DOHH2 (cell line): ENCODE measurements at regions not wholly inside any gene's neighbourhood (a gene's known extent, or its start where the extent isn't known, plus 50 kb on each side); places are given as distances from the start of the nearest gene placed in this dataset.

ENCODE experiments used
- CTCF ChIP-seq: fragments of 200-600 bp; sonication (generic); IDR thresholded peaks from one replicate; pipeline ENCODE4 v1.5.1; 2014; ENCODE audit warnings: antibody characterized with exemption, mild to moderate bottlenecking, low read depth, low read length; ENCODE audit not compliant: poor library complexity, severe bottlenecking
- EZH2phosphoT487 ChIP-seq: fragments of 200-600 bp; sonication (generic); IDR thresholded peaks from 2 replicates; pipeline ENCODE4 v1.6.1; 2017; ENCODE audit warnings: borderline replicate concordance, mild to moderate bottlenecking, antibody characterized with exemption, low read length, moderate library complexity, mixed read lengths

GRCh38 chr7:17085186-17085585 is 203.4 kb upstream of the AGR3 start:
- TF ChIP-seq CTCF = no peak
- TF ChIP-seq EZH2phosphoT487 = no peak
